Activated naive CD8-positive, alpha-beta T cell treated with anti-CD3 and anti-CD28 coated beads, Interleukin-2, amount 10 ng/mL, durations not matched to agents 7 days and 5 days (primary cell): ENCODE measurements at regions not wholly inside any gene's neighbourhood (a gene's known extent, or its start where the extent isn't known, plus 50 kb on each side); places are given as distances from the start of the nearest gene placed in this dataset.
"Not testable (repeated sequence)": the region's sequence is repeated elsewhere in the genome, so short reads cannot be mapped to it uniquely, and the experiment has no call there.

Experiments used
- ATAC-seq: fragments of 150-1000 bp; cut with Tn5 transposase; one replicate; pipeline ENCODE4 v1.10.0; 2021; ENCODE audit warnings: low read depth, moderate library complexity
- POLR2A ChIA-PET: fragments of 350-600 bp; sonication (Branson Sonifier 250); formaldehyde crosslinking; loops from one replicate; lab custom pipeline; 2021; ENCODE audit warnings: antibody characterized with exemption; lab: Charles Lee
- DNase-seq: peaks from one replicate; pipeline ENCODE4 v3.0.0; 2021
- H3K27ac Mint-ChIP-seq: one replicate; pipeline ENCODE4 v1.8.0; 2022; ENCODE audit warnings: mild to moderate bottlenecking, mixed read lengths
- H3K27me3 Mint-ChIP-seq: one replicate; pipeline ENCODE4 v1.8.0; 2022; ENCODE audit warnings: mild to moderate bottlenecking, moderate library complexity, mixed read lengths
- H3K36me3 Mint-ChIP-seq: one replicate; pipeline ENCODE4 v1.8.0; 2021; ENCODE audit warnings: mild to moderate bottlenecking, mixed read lengths
- H3K4me1 Mint-ChIP-seq: one replicate; pipeline ENCODE4 v1.8.0; 2021; ENCODE audit warnings: mixed read lengths
- H3K4me3 Mint-ChIP-seq: one replicate; pipeline ENCODE4 v1.8.0; 2022; ENCODE audit warnings: mild to moderate bottlenecking, moderate library complexity, mixed read lengths
- H3K9me3 Mint-ChIP-seq: one replicate; pipeline ENCODE4 v1.8.0; 2021; ENCODE audit warnings: mixed read lengths

DNA sequence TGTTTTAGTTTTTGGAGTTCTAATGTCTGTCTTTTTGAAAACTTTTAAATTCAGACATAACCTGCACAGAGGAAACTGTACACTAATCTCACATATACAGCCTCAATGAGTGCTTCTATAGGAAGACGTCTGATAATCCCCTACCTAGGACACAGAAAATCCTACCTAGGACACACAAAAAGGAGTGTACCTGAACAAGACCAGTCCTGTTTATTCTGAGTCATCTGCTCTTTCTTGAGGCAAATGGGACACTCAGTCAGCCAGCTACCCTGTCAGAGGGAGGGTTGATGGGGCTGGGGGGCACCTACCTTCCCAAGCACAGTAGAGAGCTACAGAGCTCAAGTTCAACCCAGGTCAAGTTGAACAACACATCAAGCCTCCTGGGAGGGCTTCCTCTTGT is 346.6 kb upstream of the NCAM1 start:
- H3K4me1 Mint-ChIP-seq = no peaks in the 10 kb centered on the region
- POLR2A ChIA-PET = no interaction called here

GRCh38 chr11:112615238-112615637 is 346.0 kb upstream of the NCAM1 start:
- POLR2A ChIA-PET = no interaction called here
- no peak overlapping the region for H3K4me3 Mint-ChIP-seq

More for the DNA sequence above, 346.6 kb upstream of the NCAM1 start:
- Mint-ChIP-seq H3K36me3 (no peaks in the 10 kb centered on the region), H3K27me3 (peaks cover 6% of the 10 kb centered on the region), H3K27ac (no peak overlapping the region), H3K4me3 (no peak overlapping the region), H3K9me3 (no peaks in the 10 kb centered on the region)
- DNase-seq = no peak
- no peak for ATAC-seq

GRCh38 chr11:112615891-112616290 is 345.3 kb upstream of the NCAM1 start:
- POLR2A ChIA-PET = no interaction called here
- Mint-ChIP-seq H3K9me3 (no peaks in the 10 kb centered on the region), H3K27me3 (peaks cover 8% of the 10 kb centered on the region), H3K36me3 (no peaks in the 10 kb centered on the region), H3K4me3 (no peak overlapping the region), H3K27ac (no peak overlapping the region), H3K4me1 (no peaks in the 10 kb centered on the region)
- ATAC-seq (no peak), DNase-seq (no peak)

More at GRCh38 chr11:112615238-112615637, 346.0 kb upstream of the NCAM1 start:
- H3K27ac Mint-ChIP-seq = no peak overlapping the region
- no peak for ATAC-seq
- H3K36me3 Mint-ChIP-seq = no peaks in the 10 kb centered on the region
- H3K4me1 Mint-ChIP-seq = no peaks in the 10 kb centered on the region
- no peak for DNase-seq
- H3K27me3 Mint-ChIP-seq = peaks cover 6% of the 10 kb centered on the region
- H3K9me3 Mint-ChIP-seq = no peaks in the 10 kb centered on the region

- Mint-ChIP-seq H3K36me3 (no peaks in the 10 kb centered on the region), H3K27ac (no peak overlapping the region), H3K9me3 (no peaks in the 10 kb centered on the region), H3K4me3 (no peak overlapping the region), H3K27me3 (peaks cover 8% of the 10 kb centered on the region), H3K4me1 (no peaks in the 10 kb centered on the region)
- POLR2A ChIA-PET = no interaction called here
- ATAC-seq = no peak
- DNase-seq = no peak
Measured at GRCh38 chr11:112616327-112617097, 344.7 kb upstream of the NCAM1 start.

DNA sequence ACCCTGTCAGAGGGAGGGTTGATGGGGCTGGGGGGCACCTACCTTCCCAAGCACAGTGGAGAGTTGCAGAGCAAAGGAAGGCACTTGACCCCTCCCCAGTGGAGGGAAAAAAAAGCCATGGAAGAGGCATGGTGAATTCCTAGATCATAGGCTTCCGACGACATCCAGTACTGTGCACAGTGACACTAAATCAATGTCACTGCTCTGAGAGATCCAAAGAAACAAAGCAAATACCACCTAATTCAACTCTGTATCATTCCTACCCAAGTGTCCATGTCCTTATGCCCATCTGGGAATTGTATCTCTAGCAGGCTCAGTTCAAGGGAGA is 344.2 kb upstream of the NCAM1 start:
- Mint-ChIP-seq H3K27me3 (peaks cover 8% of the 10 kb centered on the region), H3K36me3 (no peaks in the 10 kb centered on the region), H3K9me3 (no peaks in the 10 kb centered on the region), H3K4me3 (no peak overlapping the region), H3K27ac (no peak overlapping the region), H3K4me1 (no peaks in the 10 kb centered on the region)
- DNase-seq = no peak
- ATAC-seq = no peak
- POLR2A ChIA-PET = no interaction called here

DNA sequence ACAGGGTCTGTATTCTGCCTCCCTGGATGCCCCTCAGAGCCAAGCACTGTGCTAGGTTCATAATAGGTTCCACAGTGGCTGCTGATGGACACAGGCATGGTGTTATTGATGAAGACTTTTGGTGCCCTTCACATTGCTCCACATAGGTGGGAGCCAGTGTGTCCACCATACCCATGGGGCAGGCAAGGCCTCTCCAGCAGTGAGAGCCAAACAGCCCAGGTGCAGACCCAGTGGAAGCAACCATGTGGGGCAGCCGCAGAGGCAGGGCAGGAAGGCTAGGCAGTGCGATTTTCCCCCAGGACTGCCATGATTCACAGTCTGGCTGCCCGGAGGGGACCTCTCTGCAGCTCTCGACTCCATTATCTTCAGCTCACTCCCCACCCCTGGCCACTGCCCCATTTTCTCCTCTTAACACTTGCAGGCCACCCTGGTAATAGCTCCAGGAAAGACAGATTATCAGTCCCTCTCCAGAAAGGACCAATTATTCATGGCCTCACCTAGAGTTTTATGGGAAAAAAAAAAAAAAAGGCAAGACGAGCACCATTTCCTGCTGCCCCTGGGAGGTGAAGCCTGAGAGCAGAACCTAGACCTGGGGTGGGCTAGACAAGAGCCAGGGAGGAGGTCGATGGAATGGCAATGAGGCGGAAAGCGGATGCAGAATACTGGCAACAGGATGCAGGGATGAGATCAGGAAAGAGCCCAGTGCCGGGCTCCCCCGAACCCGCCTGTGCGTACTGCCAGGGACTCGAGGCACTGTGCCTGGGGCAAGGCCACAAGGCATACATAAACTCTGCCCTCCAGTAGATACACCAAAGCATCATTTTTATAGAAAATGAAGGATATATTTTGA is 343.0 kb upstream of the NCAM1 start:
- Mint-ChIP-seq H3K27me3 (peaks cover 11% of the 10 kb centered on the region), H3K9me3 (no peaks in the 10 kb centered on the region), H3K36me3 (no peaks in the 10 kb centered on the region), H3K4me1 (no peaks in the 10 kb centered on the region), H3K27ac (no peak overlapping the region), H3K4me3 (no peak overlapping the region)
- ATAC-seq = no peak
- no peak for DNase-seq
- POLR2A ChIA-PET = no interaction called here

DNA sequence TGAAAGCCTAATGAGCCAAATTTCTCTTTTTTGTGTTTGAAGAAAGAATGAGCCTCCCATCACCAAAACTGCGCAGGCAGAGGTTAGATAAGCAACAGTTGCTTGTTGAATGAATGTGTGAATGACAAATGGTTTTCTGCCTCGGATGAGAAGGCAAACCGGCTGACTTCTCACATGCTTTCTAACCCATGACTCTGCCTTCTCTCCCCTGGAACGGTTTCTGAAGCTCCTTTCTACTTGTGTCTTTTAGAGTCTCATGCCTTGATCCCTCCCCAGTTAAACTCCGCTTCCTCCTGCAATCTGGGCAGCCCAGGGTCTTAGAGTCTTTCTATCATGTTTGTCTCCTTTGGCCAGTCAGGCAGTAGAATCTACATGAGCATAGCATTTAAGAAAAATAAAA is 342.1 kb upstream of the NCAM1 start:
- Mint-ChIP-seq H3K4me3 (no peak overlapping the region), H3K4me1 (no peaks in the 10 kb centered on the region), H3K9me3 (no peaks in the 10 kb centered on the region), H3K27ac (no peak overlapping the region), H3K36me3 (no peaks in the 10 kb centered on the region), H3K27me3 (peaks cover 11% of the 10 kb centered on the region)
- DNase-seq = no peak
- ATAC-seq = no peak
- POLR2A ChIA-PET = no interaction called here

- H3K27me3 Mint-ChIP-seq = peaks cover 13% of the 10 kb centered on the region
- H3K4me3 Mint-ChIP-seq = no peak overlapping the region
- no peak for ATAC-seq
- H3K27ac Mint-ChIP-seq = no peak overlapping the region
- H3K4me1 Mint-ChIP-seq = no peaks in the 10 kb centered on the region
- no peak for DNase-seq
- H3K36me3 Mint-ChIP-seq = no peaks in the 10 kb centered on the region
- no peaks in the 10 kb centered on the region for H3K9me3 Mint-ChIP-seq
- POLR2A ChIA-PET = no interaction called here
Measured at GRCh38 chr11:112620621-112621394, 340.4 kb upstream of the NCAM1 start.

DNA sequence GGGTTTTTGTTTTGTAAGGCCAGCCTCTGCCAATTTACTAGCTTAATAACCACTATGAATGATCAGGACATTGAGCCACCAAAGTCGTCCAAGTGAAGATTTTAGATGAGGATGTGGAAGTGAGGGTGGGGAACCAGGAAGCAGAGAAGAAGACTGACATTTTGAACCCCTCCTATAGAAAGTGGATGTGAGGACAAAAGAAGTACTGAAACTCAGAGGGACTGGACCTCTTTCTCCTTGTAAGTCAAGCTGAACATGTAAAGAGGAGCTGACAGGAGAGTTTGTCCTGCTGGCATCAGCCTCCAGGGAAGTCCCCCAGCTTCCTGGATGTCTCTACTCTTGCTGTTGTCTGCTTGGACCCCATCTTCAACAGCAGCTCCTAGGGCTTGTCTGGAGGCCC is 338.2 kb upstream of the NCAM1 start:
- H3K9me3 Mint-ChIP-seq = no peaks in the 10 kb centered on the region
- H3K4me3 Mint-ChIP-seq = no peak overlapping the region
- peaks cover 11% of the 10 kb centered on the region for H3K27me3 Mint-ChIP-seq
- ATAC-seq = no peak
- H3K36me3 Mint-ChIP-seq = no peaks in the 10 kb centered on the region
- no peak overlapping the region for H3K27ac Mint-ChIP-seq
- peaks cover 3% of the 10 kb centered on the region for H3K4me1 Mint-ChIP-seq
- POLR2A ChIA-PET = no interaction called here
- no peak for DNase-seq

DNA sequence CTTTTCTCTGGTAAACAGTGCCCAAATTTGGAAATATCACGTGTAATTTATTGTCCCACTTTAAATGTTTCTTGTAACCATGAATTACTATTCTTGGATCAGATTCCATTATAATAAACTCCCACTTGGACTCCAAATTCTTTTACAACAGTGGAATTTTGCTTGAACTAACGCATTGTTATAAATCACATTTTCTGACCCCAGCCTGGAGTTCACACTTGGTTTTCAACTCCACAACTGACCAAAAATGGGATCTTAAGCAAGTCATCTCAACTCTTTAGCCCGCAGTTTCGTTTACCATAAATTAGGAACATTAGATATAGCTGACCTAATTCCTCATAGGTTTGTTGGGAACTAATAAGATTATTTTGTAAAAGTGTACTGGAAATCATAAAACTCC is 336.8 kb upstream of the NCAM1 start:
- Mint-ChIP-seq H3K9me3 (no peaks in the 10 kb centered on the region), H3K4me3 (no peak overlapping the region), H3K27me3 (peaks cover 11% of the 10 kb centered on the region), H3K27ac (no peak overlapping the region), H3K36me3 (no peaks in the 10 kb centered on the region), H3K4me1 (peaks cover 3% of the 10 kb centered on the region)
- POLR2A ChIA-PET = no interaction called here
- ATAC-seq (no peak), DNase-seq (no peak)

DNA sequence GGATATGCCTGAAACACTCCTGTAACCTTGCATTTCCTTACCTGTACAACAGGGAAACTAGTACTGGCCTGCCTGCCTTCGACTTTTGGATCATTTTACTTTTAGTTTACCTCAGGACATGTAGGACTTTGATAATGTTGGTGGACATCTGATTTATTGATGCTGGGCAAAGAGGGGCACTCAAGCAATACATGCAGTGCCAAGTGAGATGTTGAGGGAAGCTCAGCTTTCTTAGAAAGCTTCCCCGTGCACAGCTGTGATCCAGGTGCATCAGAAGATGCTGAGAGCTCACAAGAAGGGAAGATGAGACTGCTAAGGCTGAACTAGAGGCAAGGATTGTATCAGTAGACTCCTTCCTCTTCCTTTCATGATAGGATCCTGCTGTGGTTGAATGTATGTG is 336.2 kb upstream of the NCAM1 start:
- H3K4me1 Mint-ChIP-seq, ATAC-seq, H3K36me3 Mint-ChIP-seq, POLR2A ChIA-PET, DNase-seq, H3K27ac Mint-ChIP-seq, H3K4me3 Mint-ChIP-seq, H3K9me3 Mint-ChIP-seq: not testable (repeated sequence)
- peaks cover 11% of the 10 kb centered on the region for H3K27me3 Mint-ChIP-seq

- peaks cover 10% of the 10 kb centered on the region for H3K27me3 Mint-ChIP-seq
- H3K4me1 Mint-ChIP-seq = peaks cover 3% of the 10 kb centered on the region
- no peaks in the 10 kb centered on the region for H3K36me3 Mint-ChIP-seq
- ATAC-seq (no peak), DNase-seq (no peak)
- H3K4me3 Mint-ChIP-seq = no peak overlapping the region
- no peaks in the 10 kb centered on the region for H3K9me3 Mint-ChIP-seq
- H3K27ac Mint-ChIP-seq = no peak overlapping the region
- POLR2A ChIA-PET = no interaction called here
Measured at GRCh38 chr11:112625814-112626213, 335.4 kb upstream of the NCAM1 start.

GRCh38 chr11:112626731-112627130 is 334.5 kb upstream of the NCAM1 start:
- POLR2A ChIA-PET = no interaction called here
- DNase-seq = no peak
- Mint-ChIP-seq H3K36me3 (no peaks in the 10 kb centered on the region), H3K9me3 (no peaks in the 10 kb centered on the region), H3K4me1 (peaks cover 3% of the 10 kb centered on the region), H3K4me3 (no peak overlapping the region), H3K27ac (no peak overlapping the region), H3K27me3 (peaks cover 10% of the 10 kb centered on the region)
- no peak for ATAC-seq
